NT2/D1 (cell line): ENCODE measurements at regions not wholly inside any gene's neighbourhood (a gene's known extent, or its start where the extent isn't known, plus 50 kb on each side); places are given as distances from the start of the nearest gene placed in this dataset.

ENCODE experiments used
- SUZ12 ChIP-seq: IDR thresholded peaks from 2 replicates; pipeline ENCODE4 v1.6.1; 2011; ENCODE audit not compliant: insufficient read length, insufficient read depth; ENCODE audit errors: extremely low read depth
- YY1 ChIP-seq: IDR thresholded peaks from 2 replicates; pipeline ENCODE4 v1.6.1; 2011; ENCODE audit not compliant: insufficient read length, insufficient read depth
- ZNF274 ChIP-seq: IDR thresholded peaks from 2 replicates; pipeline ENCODE4 v1.6.1; 2011; ENCODE audit warnings: mild to moderate bottlenecking, low read depth, low read length

DNA sequence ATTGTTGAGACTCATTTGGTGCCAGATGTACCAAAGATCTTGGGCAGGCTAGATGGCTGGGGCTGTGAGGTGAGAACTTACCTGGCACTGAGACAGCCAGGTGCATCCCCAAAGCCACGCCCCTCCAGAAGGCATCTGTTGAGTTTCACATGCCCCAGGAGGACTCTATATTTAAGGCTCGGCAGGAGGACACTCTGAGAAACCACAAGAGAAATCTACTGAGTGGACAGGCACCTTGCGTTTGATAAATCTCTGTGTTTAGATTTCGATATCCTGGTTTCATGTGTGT, 197.9 kb upstream of the ZNF536 start:
- TF ChIP-seq SUZ12 (no peak), ZNF274 (no peak), YY1 (no peak)
